ENCODE measurements at regions not wholly inside any gene's neighbourhood (a gene's known extent, or its start where the extent isn't known, plus 50 kb on each side); places are given as distances from the start of the nearest gene placed in this dataset.

DNA sequence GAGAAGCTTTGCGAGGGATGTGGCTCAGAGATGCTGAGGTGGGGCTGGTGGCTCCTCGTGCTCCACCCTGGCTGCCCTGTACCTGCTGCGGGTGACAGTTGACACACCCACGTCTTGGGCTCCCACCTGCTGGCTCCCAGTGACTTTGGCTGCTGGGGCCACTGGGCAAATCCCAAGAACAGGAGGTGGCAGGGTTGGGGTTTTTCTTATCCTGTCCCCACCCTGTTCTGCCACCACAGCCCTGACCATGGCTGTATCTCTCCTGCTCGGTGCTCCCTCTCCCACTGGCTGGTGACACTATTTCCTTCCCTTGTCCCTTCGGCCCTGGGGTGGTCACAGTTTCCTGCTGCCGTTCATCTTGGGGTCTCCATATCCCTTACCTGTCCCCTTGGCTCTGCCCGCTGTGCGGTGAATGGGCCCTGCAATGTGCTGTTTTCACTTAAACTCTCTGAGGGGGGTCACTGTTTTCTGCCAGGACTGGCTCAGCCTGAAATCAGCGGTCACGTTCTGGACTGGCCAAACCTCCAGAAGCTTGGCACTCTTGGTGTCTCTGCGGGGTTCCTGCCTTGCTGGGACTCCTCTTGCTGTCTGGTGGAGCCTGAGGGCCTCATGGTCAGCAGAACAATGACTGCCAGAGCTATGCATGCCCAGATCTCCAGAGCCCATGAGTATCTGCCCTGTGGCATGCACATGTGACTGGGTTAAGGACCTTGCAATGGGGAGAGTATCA is 144.2 kb downstream of the IRF8 start:
- no peak for DNase-seq

DNA sequence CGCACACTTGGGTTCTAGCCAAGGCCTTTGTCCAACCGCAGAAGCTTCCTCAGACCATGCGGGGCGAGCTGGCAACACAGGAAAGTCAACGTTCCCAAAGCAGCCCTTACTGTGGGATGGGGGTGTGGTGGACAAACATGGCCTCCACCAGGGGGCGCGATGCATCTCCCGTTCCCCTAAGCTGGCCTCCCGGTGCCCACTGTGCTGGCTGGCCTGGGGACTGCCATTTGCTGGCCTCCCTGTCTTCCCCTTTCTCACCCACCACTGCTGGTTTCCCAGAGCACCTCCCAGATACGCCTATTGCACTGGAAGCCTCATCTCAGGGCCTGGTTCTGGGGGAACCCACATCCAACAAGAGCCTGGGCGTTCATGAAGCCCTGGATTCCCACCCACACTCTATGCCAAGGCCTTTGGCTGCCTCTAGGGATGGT is 145.3 kb downstream of the IRF8 start:
- peak; percentile 18 for DNase-seq

DNA sequence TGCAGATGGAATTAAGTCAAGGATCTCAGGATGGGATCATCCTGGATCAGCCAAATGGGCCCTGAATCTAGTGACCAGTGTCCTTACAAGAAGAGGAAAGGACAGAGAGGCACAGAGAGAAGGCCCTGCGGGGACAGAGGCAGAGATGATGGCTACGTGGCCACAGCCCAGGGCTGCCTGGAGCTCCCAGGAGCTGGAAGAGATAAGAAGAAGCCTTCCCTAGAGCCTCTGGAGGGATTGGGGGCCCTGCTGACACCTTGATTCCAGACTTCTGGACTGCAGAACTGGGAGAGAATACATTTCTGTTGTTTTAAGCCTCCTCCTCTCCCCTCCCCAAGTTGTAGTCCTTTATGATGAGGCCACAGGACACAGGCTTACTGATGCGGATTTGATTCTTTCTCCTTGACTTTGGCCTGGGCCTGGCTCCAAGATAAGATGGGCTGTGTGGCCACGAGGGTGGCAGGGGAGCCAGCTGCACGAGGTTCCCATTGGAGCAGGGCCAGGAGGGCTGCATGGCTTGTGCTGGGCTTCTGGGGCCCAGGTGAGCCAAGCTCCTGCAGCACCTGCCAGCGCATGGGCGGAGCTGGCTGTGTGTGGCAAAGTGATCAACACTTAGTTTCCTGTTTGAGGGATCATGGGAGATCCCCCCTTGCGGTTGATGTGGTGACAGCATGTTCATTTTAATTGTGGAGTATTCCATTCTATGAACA is 146.1 kb downstream of the IRF8 start:
- DNase-seq: no peak

DNA sequence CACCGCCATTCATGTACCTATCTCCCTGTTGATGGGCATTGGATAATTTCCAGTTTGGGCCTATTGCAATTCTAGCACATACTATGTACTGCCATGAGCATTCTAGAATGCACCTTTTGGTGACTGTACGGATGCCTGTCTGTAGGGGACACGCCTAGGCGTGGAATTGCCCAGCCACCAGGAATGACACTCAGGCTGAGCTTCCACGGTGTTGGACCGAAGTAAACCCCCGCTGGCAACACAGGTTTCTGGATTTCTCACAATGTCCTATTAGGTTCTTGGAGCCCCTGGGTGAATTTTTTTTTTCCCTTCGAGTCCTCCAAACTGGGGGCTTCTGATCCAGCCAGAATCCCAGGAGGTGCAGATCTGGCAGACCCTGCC is 146.6 kb downstream of the IRF8 start:
- no peak for DNase-seq

DNA sequence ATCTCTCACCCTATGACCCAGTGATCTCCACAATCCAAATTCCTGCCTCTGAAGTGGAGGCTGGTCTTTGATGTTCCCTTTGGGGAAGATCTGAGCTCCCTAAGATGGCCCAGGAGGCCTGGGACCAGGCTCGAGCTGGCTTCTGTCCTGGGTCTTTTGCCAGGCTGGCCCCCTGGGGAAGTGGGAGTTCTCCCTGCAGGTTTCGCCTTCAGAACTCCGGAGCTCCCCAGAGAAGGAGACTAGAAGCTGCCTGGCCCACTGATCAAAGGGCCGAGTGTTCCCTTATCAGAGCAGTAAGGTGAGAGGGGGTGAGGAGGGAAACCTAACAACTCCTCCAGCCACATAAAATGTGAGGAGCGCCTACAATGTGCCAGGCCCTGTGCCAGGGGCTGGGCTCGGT is 147.1 kb downstream of the IRF8 start:
- DNase-seq: no peak

DNA sequence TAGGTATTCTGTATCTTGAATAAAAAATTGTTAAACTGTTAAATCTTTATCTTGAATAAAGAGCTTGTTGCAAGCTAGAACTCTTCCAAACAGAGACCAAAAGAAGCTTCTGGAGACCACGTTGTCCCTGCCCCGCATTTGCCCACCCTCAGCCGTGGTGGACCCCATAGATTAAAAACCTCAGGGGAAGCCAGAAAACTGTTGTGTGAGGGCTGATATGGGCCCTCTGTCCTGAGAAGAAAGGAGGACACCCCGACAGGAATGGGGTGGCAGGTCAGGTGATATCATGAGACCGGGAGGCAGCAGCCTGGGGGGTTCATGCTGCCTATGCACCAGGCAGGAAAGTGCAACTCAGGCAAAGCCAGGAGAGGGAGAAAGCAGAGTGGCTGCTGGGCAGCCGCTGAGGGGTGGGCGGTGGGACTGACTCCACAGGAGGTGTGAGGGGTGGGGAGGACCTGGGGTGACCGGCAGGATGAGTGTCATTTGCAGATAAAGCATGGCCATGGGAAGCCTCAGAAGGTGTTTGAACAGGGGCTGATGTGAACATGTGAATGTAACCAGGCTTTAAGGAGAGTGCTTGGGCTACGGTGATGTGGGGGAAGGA is 147.8 kb downstream of the IRF8 start:
- no peak for DNase-seq

DNA sequence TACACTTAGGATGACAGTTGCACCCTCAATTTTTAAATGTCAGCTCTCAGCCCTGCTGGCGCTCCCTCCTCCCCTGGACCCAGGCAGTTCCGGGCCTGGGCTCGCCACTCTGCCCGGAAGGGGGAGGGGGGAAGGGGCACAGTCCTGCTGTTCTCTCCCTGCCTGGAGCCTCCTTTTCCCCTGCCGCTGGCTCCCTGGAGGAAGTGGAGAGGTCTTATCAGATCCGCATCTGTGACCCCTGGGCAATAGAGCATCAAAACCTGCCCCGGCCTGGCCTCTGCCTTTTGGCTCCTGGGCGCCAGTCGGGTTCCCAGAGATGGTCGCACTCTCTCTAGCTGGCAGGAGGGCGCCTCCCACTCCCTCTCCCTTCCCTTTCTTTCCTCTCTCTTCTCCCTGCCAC is 149.3 kb downstream of the IRF8 start:
- no peak for DNase-seq

DNA sequence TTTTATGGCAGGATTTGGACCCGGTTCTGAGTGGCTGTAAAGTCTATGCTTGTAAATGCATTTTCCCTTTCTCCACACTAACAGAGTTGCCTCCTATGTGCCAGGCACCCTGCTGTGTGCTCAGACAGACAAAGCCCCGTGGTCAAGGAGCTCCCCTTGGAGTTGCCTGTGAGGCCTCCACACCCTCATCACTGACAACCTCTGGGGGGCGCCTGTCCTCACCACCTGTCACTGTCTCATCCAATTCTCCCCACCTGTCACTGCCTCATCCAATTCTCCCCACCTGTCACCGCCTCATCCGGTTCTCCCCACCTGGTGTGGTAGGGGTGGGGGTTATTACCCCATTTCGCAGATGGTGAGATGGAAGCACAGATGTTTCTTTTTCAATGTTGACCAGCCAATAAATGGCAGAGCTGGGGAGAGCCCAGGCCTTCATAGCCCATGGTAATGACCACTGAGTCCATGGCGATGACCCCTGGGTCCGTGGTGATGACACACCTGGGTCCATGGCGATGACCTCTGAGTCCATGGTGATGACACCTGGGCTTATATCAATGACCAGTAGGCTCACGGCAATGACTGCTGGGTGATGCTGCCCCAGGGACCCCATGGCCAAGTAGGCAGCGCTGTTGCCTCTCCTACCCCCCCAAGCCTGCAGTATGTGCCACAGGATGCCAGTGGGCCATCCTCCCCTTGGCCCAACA is 150.1 kb downstream of the IRF8 start:
- no peak for DNase-seq

DNA sequence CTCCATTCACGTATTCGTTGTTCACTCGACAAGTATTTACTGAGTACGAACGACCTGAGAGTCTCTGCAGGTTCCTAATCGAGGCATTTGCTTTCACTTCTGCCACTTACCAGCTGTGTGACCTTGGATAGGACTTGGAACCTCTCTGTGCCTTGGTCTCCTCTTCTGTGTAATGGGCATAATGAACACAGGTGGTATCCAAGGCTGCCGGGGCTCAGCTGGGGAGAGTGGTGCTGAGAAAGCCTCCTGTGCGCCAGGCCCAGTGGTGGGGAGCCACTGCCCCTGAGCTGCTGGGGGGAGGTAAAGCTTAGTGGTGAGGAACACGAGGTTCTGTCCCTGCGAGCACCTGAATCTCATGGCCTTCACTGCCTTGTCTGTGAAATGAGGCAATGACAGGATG is 150.7 kb downstream of the IRF8 start:
- no peak for DNase-seq

DNA sequence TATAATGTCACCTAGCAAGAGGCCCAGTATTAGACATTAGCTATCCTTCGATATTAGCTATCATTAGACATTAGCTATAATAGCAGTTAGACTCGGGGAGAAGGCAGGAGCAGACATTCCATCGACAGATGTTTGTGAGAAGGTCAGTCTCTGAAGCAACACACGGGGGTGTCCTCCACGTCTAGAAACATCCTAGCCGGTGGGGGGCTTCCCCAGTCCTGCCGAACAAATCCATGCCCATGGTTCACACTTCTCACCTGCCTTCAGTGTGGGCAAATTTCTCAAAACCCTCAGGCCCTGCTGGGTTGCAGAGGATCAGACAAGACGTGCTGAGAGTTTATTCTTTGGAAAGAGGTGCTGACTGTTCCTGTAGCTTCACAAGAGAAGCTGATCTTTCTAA is 151.1 kb downstream of the IRF8 start:
- DNase-seq: no peak

DNA sequence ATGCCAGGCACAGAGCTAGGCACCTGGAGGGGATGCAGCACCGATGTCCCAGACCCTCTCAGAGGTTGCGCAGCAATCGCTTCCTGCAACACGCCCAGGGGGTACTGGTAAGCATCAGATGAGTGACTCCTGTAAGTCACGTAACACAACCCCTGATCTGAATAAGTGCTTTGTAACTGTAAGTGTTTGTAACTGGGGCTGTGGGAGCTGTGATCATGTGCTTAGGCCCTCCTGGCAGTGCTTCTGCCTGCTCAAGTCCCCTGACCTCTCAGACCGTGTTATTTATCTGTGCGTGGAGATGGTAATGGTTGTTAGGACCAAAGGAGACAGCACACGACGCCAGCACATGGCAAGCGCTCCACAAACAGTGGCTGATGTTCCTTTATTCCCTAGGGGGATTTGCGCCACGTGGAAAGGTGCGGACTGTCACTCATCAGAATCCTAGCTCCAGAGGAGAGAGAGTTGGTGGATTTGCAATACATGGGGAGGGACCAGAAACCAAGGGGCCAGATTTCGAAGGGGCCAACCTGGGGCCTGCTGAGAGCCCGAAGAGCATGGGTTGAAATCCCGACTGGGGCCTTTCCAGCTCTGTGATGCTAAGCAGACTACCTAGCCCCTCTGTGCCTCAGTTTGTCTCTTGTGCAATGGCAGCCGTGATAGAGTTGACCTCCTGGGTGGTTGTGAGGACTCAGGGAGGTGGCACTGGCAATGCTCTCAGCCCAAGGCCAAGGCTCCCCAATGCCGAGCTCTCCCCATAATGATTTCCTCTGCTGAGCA is 151.8 kb downstream of the IRF8 start:
- DNase-seq: no peak

DNA sequence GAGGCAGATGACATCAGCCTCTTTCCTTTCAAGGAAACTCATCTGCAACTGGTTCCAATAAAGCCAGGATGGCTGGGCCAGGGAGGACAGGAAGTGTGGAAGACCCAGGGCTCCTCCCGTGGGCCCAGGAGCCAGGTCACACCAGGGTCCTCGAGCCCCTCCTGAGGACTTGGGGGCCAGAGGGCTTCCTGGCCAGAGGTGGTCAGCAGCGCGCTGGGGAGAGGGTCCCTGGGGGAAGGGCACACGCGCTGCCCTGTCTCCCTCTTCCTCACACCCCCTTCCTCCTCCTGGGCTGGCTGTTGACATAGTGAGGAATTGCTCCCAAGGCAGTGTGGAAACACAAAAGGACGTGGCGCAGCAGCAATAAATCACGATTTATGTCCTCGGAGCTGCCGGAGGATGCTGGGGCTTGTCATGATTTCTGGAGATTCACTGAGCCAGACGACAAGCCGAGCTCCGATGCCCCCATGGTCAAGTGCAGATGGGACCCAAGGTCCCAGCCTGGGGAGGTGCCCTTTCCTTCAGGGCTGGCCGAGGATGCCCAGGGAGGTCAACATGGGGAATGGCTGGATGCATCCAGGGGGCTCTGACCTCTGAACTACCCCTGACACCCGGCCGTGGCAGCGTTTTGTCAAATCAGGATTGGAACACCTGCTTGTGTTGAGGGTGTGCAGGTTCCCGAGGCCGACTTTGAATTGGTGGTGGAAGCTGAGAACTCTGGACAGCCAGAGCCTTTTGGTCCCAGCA is 152.6 kb downstream of the IRF8 start:
- DNase-seq: no peak

DNA sequence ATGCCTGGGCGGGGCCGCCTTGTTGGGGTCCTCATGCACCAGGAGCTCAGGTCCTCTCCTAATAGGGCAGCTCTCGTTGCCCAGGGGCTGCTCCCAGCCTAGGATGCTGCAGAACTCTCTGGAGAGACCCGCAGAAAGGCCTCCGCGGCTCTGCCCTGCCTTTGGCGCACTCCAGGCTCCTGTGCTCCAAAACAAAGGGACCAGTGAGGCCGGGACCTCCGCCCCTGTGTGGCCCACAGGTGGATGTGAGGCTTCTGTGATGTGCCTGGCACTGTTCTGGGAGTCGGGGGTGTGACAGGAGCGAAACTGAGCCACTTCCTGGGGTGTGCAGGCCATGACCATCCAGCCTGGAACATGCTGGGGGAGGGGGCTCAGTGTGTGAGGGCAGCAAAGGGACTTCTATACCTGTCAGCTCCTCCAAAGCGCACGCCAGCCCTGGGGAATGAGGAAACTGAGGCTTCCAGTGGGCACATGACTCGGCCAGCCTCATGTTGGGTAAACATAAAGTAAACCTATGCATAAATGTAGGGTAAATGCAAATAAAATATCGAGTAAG is 153.2 kb downstream of the IRF8 start:
- DNase-seq: no peak

DNA sequence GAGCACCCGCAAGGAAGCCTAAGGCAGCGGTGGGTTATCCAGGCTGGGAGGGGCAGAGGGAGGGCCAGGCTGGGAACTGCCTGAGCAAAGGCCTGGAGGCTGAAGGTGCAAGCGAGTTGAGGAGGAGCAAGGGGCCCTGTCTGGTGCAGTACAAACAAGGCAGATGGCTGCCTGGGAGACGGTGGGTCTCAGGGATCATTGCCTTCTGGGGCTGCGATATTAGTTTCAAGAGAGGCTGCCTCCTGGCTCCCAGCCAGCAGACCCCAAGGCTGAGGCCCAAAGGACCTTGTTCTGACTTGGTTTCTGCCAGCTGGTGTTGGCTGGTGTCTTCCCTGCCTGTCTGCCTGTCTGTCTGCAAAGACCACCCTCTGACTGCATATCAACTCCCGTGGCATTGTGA is 154.0 kb downstream of the IRF8 start:
- DNase-seq: no peak

DNA sequence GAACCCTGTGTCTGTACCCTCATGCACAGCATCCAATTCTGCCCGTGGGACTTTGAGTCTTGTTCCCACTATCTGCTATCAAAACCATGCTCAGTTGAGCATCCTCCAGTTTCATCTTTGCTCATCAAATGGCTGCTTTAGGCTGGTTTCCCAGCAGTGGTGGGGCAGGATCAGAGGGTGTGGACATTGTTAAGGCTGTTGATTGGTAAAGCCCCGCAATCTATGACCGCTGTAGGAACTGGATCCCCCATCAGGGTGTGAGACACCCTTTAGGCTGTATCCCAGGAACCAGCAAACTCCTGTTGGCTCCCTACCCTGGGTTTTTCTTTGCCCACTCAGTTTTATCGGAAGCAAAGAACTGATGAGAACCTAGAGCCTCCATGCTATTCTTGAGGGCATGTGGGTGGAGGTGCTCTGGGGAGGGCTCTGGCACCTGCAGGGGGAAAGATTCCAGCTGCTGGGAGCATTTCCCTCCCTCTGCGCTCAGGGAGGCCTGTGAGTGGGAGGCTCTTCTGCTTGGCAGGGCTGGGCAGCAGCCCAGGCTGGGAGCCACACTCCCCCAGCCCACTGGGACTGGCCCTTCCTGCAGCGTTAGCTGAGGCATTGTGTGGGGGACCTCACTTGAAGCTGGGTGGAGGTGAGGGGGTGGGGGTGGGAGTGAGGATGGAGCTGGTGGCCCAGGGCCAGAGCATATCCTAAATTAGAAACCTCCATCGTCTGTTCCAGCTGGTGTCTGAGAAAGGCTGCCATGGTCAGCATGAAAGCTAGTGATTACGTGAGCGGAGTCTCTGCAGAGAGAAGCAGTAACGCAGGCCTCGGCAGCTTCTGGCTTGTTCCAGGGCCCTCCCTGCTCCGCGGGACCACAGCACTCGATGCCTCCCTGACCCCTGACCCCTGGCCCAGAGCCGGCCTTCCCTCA is 160.6 kb downstream of the IRF8 start:
- no peak for DNase-seq

DNA sequence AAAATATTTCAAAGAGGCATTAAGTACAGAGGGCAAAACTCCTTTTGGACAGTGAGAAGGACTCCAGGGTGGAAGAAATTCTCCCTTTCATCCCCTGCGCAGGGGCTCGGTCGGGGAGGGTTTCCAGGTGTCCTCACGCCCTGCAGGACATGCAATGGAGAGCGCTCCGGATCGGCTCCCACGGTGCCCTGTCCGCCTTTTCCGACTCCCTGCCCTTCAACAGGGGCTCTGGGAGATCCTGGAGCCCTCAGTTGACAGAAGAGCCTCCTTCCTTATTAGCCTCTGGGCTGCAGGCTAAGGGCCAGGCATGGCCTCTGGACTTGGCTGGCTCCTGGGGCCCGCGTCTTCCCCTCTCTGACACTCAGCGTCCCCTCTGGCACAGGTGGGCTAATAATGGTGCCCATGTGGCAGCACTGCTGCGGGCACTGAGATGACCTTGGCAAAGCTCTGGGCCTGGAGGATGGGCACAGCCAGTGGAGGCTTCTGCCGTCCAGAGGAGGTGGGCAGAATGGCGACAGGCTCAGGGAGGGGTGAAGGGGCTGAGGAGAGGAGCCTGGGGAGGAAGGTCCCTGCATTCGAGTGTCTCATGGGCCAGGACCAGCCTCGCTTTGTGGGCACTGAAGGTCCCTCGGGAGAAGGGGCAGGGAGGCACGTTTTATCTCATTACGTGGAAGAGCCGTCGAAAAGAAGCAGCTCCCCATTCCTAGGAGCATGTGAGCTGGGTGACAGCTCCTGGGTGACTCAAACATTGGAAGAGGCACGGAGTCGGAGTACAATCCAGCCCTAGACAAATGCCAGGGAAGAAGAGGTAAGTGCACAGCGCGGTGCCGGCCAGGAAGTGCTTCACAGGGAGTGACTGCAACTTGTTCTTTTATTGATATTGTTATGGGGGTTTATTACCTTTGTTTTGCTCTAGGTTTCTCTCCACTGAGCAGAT is 161.7 kb downstream of the IRF8 start:
- DNase-seq: no peak

DNA sequence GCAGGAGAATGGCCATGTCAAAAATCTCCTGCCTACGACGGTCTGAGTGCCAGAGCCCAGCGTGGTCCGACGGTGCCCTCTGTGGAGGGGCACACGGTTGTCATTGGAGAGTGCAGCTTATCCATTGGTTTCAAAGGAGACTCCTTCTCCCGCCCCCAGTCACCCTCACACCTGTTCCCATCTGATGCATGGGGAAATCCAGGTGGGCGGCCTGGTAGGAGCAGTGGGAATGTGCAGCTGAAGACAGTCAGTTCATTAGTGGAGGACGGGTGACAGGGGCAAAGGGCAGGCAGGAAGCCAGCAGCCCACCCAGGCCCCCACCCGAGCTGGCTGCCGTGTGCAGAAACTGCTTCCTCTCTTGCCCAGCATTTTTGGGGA is 162.3 kb downstream of the IRF8 start:
- no peak for DNase-seq

DNA sequence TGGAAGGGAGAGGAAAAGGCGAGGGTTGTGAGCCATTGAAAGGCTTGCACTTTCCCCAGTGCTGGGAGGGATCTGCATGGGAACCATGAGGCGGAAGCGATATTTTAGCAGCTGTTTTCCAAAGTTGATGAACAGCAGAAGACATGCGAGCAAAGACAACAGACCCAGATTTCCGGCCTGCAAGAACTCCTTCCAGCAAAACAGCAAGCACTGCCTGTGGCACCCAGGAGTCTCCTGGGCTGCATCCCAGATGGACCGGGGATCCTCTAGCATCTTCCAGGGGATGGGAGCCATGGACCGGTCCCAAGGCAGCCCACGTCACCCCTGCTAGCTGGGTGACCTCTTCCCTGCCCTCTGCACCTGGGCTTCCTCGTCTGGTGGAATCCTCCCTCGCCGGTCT is 162.8 kb downstream of the IRF8 start:
- DNase-seq: no peak

DNA sequence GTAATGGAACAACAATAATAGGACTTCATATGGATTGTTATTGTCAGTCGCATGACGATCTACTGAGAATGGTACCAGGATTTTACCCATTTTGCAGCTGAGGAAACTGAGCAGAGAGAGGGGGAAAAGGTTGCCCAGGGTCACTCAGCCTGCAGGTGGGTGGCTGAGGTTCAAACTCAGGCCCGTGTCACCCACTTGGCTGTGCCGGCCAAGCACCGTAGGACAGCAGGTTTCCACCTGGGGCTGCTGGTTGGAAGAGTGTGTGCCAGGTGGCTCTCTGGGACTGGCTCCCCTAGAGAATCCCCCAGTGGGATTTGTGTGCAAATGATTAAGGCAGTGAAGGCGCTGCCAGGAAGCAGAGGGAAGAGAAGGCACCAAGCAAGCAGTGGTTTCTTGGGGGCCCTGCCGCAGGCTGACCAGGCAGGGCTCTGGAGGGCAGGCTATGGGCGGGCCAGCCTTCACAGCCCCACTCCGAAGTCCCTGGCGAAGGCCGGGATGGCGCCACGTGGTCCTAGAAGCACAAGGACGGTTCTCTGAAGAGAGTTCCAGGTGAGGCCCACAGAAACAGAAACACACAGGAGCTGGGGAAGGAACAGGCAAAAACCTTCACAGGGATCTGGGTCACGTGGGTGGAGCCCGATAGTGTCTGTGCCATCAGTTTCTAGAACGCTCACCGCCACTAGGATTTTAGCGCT is 163.5 kb downstream of the IRF8 start:
- no peak for DNase-seq

Measured in DMS53 (cell line).